Chondrocyte (in vitro differentiated cells): ENCODE measurements at regions not wholly inside any gene's neighbourhood (a gene's known extent, or its start where the extent isn't known, plus 50 kb on each side); places are given as distances from the start of the nearest gene placed in this dataset.

Experiments
- DNase-seq: peaks from one replicate; pipeline ENCODE4 v3.0.0; 2021; ENCODE audit warnings: mixed read lengths, low spot score
- H3K27ac Mint-ChIP-seq: one replicate; pipeline ENCODE4 v1.8.0; 2021; ENCODE audit warnings: mild to moderate bottlenecking, moderate library complexity, mixed read lengths; ENCODE audit not compliant: unreplicated experiment
- H3K27me3 Mint-ChIP-seq: 2 replicates; pipeline ENCODE4 v1.8.0; 2021; ENCODE audit warnings: low read depth, mixed read lengths
- H3K36me3 Mint-ChIP-seq: 2 replicates; pipeline ENCODE4 v1.8.0; 2021; ENCODE audit warnings: low read depth, mixed read lengths
- H3K4me1 Mint-ChIP-seq: 2 replicates; pipeline ENCODE4 v1.8.0; 2021; ENCODE audit warnings: low read depth, mild to moderate bottlenecking, mixed read lengths
- H3K4me3 Mint-ChIP-seq: one replicate; pipeline ENCODE4 v1.8.0; 2021; ENCODE audit warnings: mild to moderate bottlenecking, moderate library complexity, mixed read lengths; ENCODE audit not compliant: unreplicated experiment
- H3K9me3 Mint-ChIP-seq: 2 replicates; pipeline ENCODE4 v1.8.0; 2021; ENCODE audit warnings: low read depth, mixed read lengths
- CTCF ChIP-seq: fragments of 200-600 bp; sonication (generic); IDR thresholded peaks from 2 replicates; pipeline ENCODE4 v1.5.0; 2021; ENCODE audit warnings: antibody characterized with exemption, mild to moderate bottlenecking, moderate library complexity

- DNase-seq: no peak
- H3K9me3 Mint-ChIP-seq: peaks cover 14% of the 10 kb centered on the region
- no peaks in the 10 kb centered on the region for H3K4me1 Mint-ChIP-seq
- no peak overlapping the region for H3K4me3 Mint-ChIP-seq
- no peaks in the 10 kb centered on the region for H3K27me3 Mint-ChIP-seq
- no peak for TF ChIP-seq CTCF
- no peak overlapping the region for H3K27ac Mint-ChIP-seq
- no peaks in the 10 kb centered on the region for H3K36me3 Mint-ChIP-seq
Measured at GRCh38 chr21:18191139-18191538, 53.5 kb upstream of the CHODL start.

- H3K27me3 Mint-ChIP-seq: peaks cover 2% of the 10 kb centered on the region
- no peak for TF ChIP-seq CTCF
- no peak overlapping the region for H3K27ac Mint-ChIP-seq
- H3K4me3 Mint-ChIP-seq: no peak overlapping the region
- H3K36me3 Mint-ChIP-seq: no peaks in the 10 kb centered on the region
- DNase-seq: no peak
- peaks cover 3% of the 10 kb centered on the region for H3K9me3 Mint-ChIP-seq
- H3K4me1 Mint-ChIP-seq: no peaks in the 10 kb centered on the region
Measured at GRCh38 chr21:18178509-18178908, 66.1 kb upstream of the CHODL start.

GRCh38 chr21:18174370-18174769, 70.3 kb upstream of the CHODL start:
- Mint-ChIP-seq H3K9me3 (peaks cover 4% of the 10 kb centered on the region), H3K27me3 (peaks cover 4% of the 10 kb centered on the region), H3K36me3 (no peaks in the 10 kb centered on the region), H3K4me1 (no peaks in the 10 kb centered on the region), H3K4me3 (no peak overlapping the region), H3K27ac (no peak overlapping the region)
- no peak for TF ChIP-seq CTCF
- DNase-seq: no peak

- no peak for TF ChIP-seq CTCF
- H3K27ac Mint-ChIP-seq: no peak overlapping the region
- H3K4me3 Mint-ChIP-seq: no peak overlapping the region
- no peaks in the 10 kb centered on the region for H3K36me3 Mint-ChIP-seq
- peaks cover 9% of the 10 kb centered on the region for H3K9me3 Mint-ChIP-seq
- no peak for DNase-seq
- peaks cover 2% of the 10 kb centered on the region for H3K27me3 Mint-ChIP-seq
- no peaks in the 10 kb centered on the region for H3K4me1 Mint-ChIP-seq
Measured at GRCh38 chr21:18170829-18171228, 73.8 kb upstream of the CHODL start.

- Mint-ChIP-seq H3K4me1 (no peaks in the 10 kb centered on the region), H3K36me3 (no peaks in the 10 kb centered on the region), H3K27ac (no peak overlapping the region), H3K27me3 (peaks cover 2% of the 10 kb centered on the region), H3K9me3 (peaks cover 9% of the 10 kb centered on the region), H3K4me3 (no peak overlapping the region)
- no peak for TF ChIP-seq CTCF
- DNase-seq: no peak
Measured at GRCh38 chr21:18170221-18170620, 74.4 kb upstream of the CHODL start.
